K562 (cell line): ENCODE measurements at regions not wholly inside any gene's neighbourhood (a gene's known extent, or its start where the extent isn't known, plus 50 kb on each side); places are given as distances from the start of the nearest gene placed in this dataset.

Experiments
- ADNP ChIP-seq: fragments of 200-800 bp; sonication (Bioruptor generic); IDR thresholded peaks from 2 replicates; pipeline ENCODE4 v1.6.1; 2016; ENCODE audit warnings: missing genetic modification characterization, missing compliant biosample characterization
- CTCF ChIP-seq, 3 experiments: IDR thresholded peaks in 2 of 3; conservative IDR thresholded peaks in 1 of 3; 2 replicates each; pipeline ENCODE4 v1.5.1; 2011 to 2012; ENCODE audit warnings: low read length in 3 of 3, mild to moderate bottlenecking in 3 of 3, control low read depth in 2 of 3, improper control_type of control experiment in 1 of 3, inconsistent platforms in 1 of 3, low read depth in 1 of 3, mixed read lengths in 1 of 3, moderate library complexity in 1 of 3; ENCODE audit not compliant: insufficient read depth in 2 of 3
- HNRNPK ChIP-seq: fragments of 200-400 bp; formaldehyde crosslinking; IDR thresholded peaks from one replicate; pipeline ENCODE4 v1.6.1; 2018; ENCODE audit warnings: mild to moderate bottlenecking, low read depth, low read length; ENCODE audit not compliant: poor library complexity, severe bottlenecking
- KAT7 ChIP-seq: sonication (generic); formaldehyde crosslinking; IDR thresholded peaks from 2 replicates; pipeline ENCODE4 v1.8.0; 2022; ENCODE audit warnings: missing genetic modification reagents, mild to moderate bottlenecking, borderline replicate concordance
- MEF2A ChIP-seq: IDR thresholded peaks from 2 replicates; pipeline ENCODE4 v1.6.1; 2011; ENCODE audit warnings: low read depth, mild to moderate bottlenecking, low read length, moderate library complexity; ENCODE audit not compliant: control insufficient read depth
- POLR2A ChIP-seq: fragments of 450-650 bp; conservative IDR thresholded peaks from 2 replicates; pipeline ENCODE4 v1.6.1; 2016
- POLR2AphosphoS5 ChIP-seq: IDR thresholded peaks from 2 replicates; pipeline ENCODE4 v1.6.1; 2011; ENCODE audit warnings: mild to moderate bottlenecking, low read depth, low read length, moderate library complexity; ENCODE audit not compliant: control insufficient read depth, insufficient read depth
- TCF7L2 ChIP-seq: fragments of 150-350 bp; IDR thresholded peaks from 2 replicates; pipeline ENCODE4 v1.6.1; 2016; ENCODE audit warnings: low read depth, mild to moderate bottlenecking, low read length, moderate library complexity
- TEAD4 ChIP-seq, 2 experiments: sonication (generic) in 1 of 2; formaldehyde crosslinking in 1 of 2; IDR thresholded peaks; 2 replicates each; pipeline versions ENCODE4 v1.6.1 to v1.8.0; 2012 to 2022; ENCODE audit warnings: borderline replicate concordance in 1 of 2, inconsistent platforms in 1 of 2, low read length in 1 of 2, mild to moderate bottlenecking in 1 of 2, missing genetic modification reagents in 1 of 2
- XRCC5 ChIP-seq: fragments of 200-400 bp; formaldehyde crosslinking; IDR thresholded peaks from 2 replicates; pipeline ENCODE4 v1.6.1; 2017; ENCODE audit warnings: low read depth, mild to moderate bottlenecking, low read length

GRCh38 chr1:55367273-55367672, 152.1 kb upstream of the USP24 start:
- TF ChIP-seq TEAD4 (IDR thresholded peaks at IDR 0.05; ENCODE audit: low read length) = no peak
- no peak for TF ChIP-seq TEAD4 (CRISPR knock-in tag; IDR thresholded peaks at IDR 0.05; ENCODE audit: borderline replicate concordance)
- TF ChIP-seq MEF2A = no peak
- no peak for TF ChIP-seq POLR2A
- no peak for TF ChIP-seq CTCF (IDR thresholded peaks at IDR 0.05 in 2 of 3, conservative IDR thresholded peaks at IDR 0.05 in 1 of 3; ENCODE audit: insufficient read depth in 2 of 3, low read depth in 1 of 3, low read length in 3 of 3)
- no peak for TF ChIP-seq TCF7L2
- no peak for TF ChIP-seq KAT7
- no peak for TF ChIP-seq POLR2AphosphoS5
- TF ChIP-seq ADNP = no peak
- TF ChIP-seq HNRNPK = no peak
- TF ChIP-seq XRCC5 = no peak
